PFSK-1 (cell line): ENCODE measurements at regions not wholly inside any gene's neighbourhood (a gene's known extent, or its start where the extent isn't known, plus 50 kb on each side); places are given as distances from the start of the nearest gene placed in this dataset.

Source experiments
- POLR2AphosphoS5 ChIP-seq: IDR thresholded peaks from 2 replicates; pipeline ENCODE4 v1.6.1; 2012; ENCODE audit warnings: low read depth, mild to moderate bottlenecking, control low read depth, low read length, moderate library complexity
- REST ChIP-seq, 2 experiments: IDR thresholded peaks; 2 replicates each; pipeline versions ENCODE4 v1.6.1 to v1.8.0; 2011 to 2012; ENCODE audit warnings: low read depth in 2 of 2, low read length in 2 of 2, control low read depth in 1 of 2, inconsistent platforms in 1 of 2, mild to moderate bottlenecking in 1 of 2, moderate library complexity in 1 of 2; ENCODE audit not compliant: insufficient read depth in 1 of 2
- TAF1 ChIP-seq: IDR thresholded peaks from 2 replicates; pipeline ENCODE4 v1.6.1; 2012; ENCODE audit warnings: low read length, control low read depth, borderline replicate concordance; ENCODE audit not compliant: insufficient read depth

- TF ChIP-seq REST (IDR thresholded peaks at IDR 0.05; ENCODE audit: insufficient read depth in 1 of 2, low read depth in 2 of 2, low read length in 2 of 2) (no peak), POLR2AphosphoS5 (no peak), TAF1 (no peak)
Measured at GRCh38 chr20:12883507-12883885, 125.3 kb upstream of the SPTLC3 start.
